Stimulated activated memory B cell treated with anti-CD40 and anti-IgM and Interleukin-4, amounts not matched to agents 10 μg/mL and 1 μg/mL and 100 μg/mL, for 72 hours (primary cell): ENCODE measurements at regions not wholly inside any gene's neighbourhood (a gene's known extent, or its start where the extent isn't known, plus 50 kb on each side); places are given as distances from the start of the nearest gene placed in this dataset.
"Not testable (repeated sequence)": the region's sequence is repeated elsewhere in the genome, so short reads cannot be mapped to it uniquely, and the experiment has no call there.

Experiments
- ATAC-seq: fragments of 150-1000 bp; cut with Tn5 transposase; 2 replicates; pipeline ENCODE4 v1.10.0; 2021
- H3K27ac Mint-ChIP-seq: one replicate; pipeline ENCODE4 v1.8.0; 2022; ENCODE audit warnings: mild to moderate bottlenecking, mixed read lengths
- H3K27me3 Mint-ChIP-seq: one replicate; pipeline ENCODE4 v1.8.0; 2022; ENCODE audit warnings: mixed read lengths
- H3K36me3 Mint-ChIP-seq: one replicate; pipeline ENCODE4 v1.8.0; 2022; ENCODE audit warnings: mixed read lengths
- H3K4me1 Mint-ChIP-seq: one replicate; pipeline ENCODE4 v1.8.0; 2022; ENCODE audit warnings: mixed read lengths
- H3K4me3 Mint-ChIP-seq: one replicate; pipeline ENCODE4 v1.8.0; 2022; ENCODE audit warnings: mild to moderate bottlenecking, moderate library complexity, mixed read lengths
- H3K9me3 Mint-ChIP-seq: one replicate; pipeline ENCODE4 v1.8.0; 2022; ENCODE audit warnings: mixed read lengths

DNA sequence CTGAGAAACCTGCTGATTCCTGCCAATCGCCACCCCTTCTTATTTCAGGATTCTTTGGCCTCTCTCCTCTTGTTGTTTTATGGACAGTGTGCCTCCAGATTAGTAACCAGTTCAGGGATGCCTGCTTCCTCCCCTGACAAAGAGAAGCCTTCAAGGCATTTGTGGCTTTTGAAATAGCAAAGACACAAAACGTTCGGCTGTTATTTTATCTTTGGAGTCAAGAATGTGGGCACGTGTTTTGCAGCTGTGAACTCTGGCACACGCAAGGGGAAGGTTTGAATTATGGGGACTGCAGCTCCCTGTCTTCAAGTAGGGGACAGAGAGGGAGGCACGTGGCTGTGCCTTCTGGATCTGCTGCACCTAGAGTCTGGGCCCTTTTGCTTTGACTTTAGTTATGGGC, 157.9 kb upstream of the GRB10 start:
- H3K4me3 Mint-ChIP-seq = no peak overlapping the region
- H3K4me1 Mint-ChIP-seq = no peaks in the 10 kb centered on the region
- no peak overlapping the region for H3K27ac Mint-ChIP-seq
- H3K36me3 Mint-ChIP-seq = no peaks in the 10 kb centered on the region
- ATAC-seq = no peak
- peaks cover 3% of the 10 kb centered on the region for H3K9me3 Mint-ChIP-seq
- peaks cover 7% of the 10 kb centered on the region for H3K27me3 Mint-ChIP-seq

DNA sequence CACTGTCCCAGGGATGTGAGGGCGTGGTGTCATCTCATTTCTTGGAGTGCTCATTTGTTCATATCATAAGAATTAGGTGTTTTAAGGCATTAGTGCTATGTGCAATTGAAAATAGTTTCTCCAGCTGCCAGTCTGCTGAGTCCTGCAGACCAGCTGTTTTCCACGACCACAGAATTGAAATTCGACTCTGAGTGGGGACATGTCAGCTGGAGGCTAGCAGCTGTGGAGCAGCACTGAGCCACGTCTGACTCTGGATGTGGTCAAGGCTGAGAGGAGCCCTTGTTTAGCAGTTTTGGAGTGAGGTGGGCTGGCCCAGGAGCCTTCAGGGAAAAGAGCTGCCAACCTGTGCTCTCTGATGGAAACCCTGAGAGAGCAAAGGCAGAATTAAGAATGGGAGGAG, 156.3 kb upstream of the GRB10 start:
- Mint-ChIP-seq H3K4me3 (no peak overlapping the region), H3K4me1 (no peaks in the 10 kb centered on the region), H3K27me3 (peaks cover 16% of the 10 kb centered on the region), H3K27ac (no peak overlapping the region), H3K36me3 (no peaks in the 10 kb centered on the region), H3K9me3 (peaks cover 3% of the 10 kb centered on the region)
- ATAC-seq = no peak

DNA sequence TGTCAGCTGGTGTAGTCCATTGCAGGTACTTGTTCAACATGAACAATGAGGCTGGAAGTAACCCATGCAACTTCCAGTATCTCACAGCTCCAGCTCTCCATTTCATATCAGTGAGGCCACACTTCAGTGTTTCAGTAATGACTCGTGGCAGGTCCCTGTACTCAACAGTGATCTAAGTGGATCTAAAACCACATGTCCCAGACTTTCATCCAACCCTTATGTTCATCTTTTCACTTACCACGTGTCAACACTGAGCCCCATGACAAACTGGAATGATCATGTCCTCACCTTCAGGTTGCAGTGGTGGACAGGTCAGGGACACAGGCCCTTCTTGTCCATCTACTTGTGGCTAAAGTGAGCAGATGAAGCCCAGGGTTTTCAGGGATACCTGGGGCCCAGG, 155.0 kb upstream of the GRB10 start:
- Mint-ChIP-seq H3K27me3 (peaks cover 16% of the 10 kb centered on the region), H3K36me3 (no peaks in the 10 kb centered on the region), H3K4me3 (no peak overlapping the region), H3K4me1 (no peaks in the 10 kb centered on the region), H3K9me3 (peaks cover 7% of the 10 kb centered on the region), H3K27ac (no peak overlapping the region)
- no peak for ATAC-seq

DNA sequence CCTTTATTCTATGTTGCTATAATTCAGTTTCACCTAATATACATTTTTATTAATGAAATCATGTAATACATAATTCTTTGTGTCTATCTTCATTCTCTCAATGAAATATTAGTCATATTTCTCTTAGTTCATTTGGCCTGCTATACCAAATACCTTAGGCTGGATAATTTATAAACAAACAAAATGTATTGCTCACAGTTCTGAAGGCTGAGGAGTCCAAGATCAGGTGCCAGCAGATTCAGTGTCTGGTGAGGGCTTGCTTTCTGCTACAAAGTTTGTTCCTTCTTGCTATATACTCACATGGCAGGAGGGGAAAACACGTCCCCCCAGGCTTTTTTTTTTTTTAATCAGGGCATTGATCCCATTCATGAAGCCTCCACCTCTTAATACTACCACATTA, 143.4 kb upstream of the GRB10 start:
- no peaks in the 10 kb centered on the region for H3K9me3 Mint-ChIP-seq
- ATAC-seq = no peak
- no peaks in the 10 kb centered on the region for H3K4me1 Mint-ChIP-seq
- no peak overlapping the region for H3K27ac Mint-ChIP-seq
- H3K27me3 Mint-ChIP-seq = no peaks in the 10 kb centered on the region
- H3K36me3 Mint-ChIP-seq = no peaks in the 10 kb centered on the region
- no peak overlapping the region for H3K4me3 Mint-ChIP-seq

DNA sequence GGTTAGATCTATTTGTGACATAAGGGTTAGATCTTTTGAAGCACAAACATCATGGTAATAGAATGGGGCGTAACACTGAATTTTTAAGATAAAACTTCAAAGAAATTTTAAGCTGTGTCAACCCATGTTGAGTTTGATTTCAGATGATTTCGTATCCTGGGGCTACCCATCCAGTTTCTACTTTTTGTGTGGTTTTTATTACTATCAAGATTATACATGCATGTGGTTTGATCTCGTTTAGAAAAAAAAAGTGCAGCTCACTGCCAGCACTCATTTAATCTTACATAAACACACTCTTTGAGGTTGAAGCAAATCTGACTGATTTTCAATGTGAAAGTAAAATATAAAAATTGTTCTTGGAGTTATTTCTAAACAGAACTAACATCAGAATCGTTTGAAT, 140.8 kb upstream of the GRB10 start:
- no peaks in the 10 kb centered on the region for H3K27me3 Mint-ChIP-seq
- H3K9me3 Mint-ChIP-seq = no peaks in the 10 kb centered on the region
- H3K4me1 Mint-ChIP-seq = no peaks in the 10 kb centered on the region
- no peak overlapping the region for H3K27ac Mint-ChIP-seq
- H3K4me3 Mint-ChIP-seq = no peak overlapping the region
- no peak for ATAC-seq
- no peaks in the 10 kb centered on the region for H3K36me3 Mint-ChIP-seq

DNA sequence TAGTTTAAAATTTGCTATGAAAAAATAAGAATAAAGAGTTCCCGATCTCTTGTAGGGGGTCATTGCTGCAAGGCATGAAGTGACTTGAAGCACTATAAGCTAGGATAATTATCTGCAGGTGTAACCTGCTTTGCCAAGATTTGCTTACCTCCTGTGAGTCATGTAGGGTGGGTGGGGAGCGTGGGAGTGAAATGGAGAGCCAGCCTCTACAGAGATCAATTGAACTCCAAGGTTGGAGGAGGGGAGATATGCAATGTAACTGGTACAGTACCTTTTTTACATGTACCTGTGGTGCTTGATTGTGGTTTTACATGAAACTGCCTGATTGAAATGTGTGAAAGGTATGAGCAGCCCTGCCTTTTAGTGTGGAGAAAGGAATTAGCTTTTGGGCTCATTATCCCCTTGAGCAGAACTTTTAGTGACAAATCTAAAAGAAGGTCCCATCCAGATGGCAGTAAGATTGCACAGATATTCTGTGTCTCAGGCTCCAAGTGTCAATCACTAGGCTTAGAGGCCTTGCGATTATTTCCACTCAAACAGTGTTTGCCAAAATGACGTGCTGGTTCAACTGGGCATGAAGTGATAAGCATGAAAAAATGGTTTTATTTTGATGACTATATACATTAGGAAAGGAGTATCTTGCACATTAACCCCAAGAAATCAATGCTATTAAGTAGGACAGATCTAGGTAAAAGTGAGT, 138.6 kb upstream of the GRB10 start:
- no peaks in the 10 kb centered on the region for H3K9me3 Mint-ChIP-seq
- H3K27me3 Mint-ChIP-seq = no peaks in the 10 kb centered on the region
- no peak for ATAC-seq
- no peak overlapping the region for H3K4me3 Mint-ChIP-seq
- no peaks in the 10 kb centered on the region for H3K4me1 Mint-ChIP-seq
- H3K27ac Mint-ChIP-seq = no peak overlapping the region
- no peaks in the 10 kb centered on the region for H3K36me3 Mint-ChIP-seq

DNA sequence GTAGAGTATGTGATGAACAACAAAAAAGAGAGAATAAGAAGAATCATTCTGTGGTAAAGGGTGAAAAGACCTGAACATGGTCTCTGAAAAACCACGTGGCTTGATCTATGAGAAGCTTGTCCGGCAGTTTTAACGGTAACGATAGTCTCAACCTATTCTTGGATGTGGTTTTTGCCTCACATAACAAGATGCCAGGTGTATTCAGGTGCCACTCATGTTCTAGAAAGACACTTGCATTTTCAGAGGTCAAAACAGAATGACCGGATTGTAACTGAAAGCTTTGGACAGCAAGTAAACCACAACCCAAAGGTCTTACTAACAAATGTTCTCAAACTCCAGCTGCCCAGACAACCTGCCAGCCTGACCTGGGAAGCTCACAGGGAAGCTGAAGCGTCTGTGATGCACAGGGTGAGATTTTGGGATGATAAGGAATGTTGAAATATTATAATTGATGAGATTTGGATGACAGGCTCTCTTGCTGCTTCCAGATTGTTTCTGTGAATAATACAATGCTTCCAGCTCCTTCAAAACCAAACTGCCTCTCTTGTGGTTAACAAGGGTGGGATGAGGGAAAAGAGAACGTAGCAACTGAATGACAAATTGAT, 137.4 kb upstream of the GRB10 start:
- H3K27me3 Mint-ChIP-seq = no peaks in the 10 kb centered on the region
- no peak overlapping the region for H3K27ac Mint-ChIP-seq
- no peak overlapping the region for H3K4me3 Mint-ChIP-seq
- H3K36me3 Mint-ChIP-seq = no peaks in the 10 kb centered on the region
- H3K4me1 Mint-ChIP-seq = no peaks in the 10 kb centered on the region
- no peak for ATAC-seq
- H3K9me3 Mint-ChIP-seq = no peaks in the 10 kb centered on the region

DNA sequence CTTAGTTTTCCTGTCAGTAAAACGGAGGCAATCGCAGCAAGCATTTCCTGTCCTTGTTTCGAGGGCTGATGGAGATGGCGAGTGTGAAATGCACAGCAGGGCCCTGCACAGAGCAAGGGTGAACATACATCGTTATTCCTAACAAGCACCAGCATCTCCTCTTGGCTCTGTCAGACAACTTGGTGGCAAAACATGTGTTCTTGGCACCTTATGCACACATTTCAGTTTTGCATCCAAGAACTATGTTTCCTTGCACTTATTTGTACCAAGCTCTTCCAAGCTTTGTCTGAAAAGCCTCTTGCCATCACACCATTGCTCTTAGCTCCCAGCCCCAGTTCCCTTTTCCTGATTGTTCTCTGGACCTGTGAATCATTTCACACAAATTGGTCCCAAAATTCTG, 132.9 kb upstream of the GRB10 start:
- ATAC-seq = no peak
- Mint-ChIP-seq H3K4me3 (no peak overlapping the region), H3K4me1 (no peaks in the 10 kb centered on the region), H3K27ac (no peak overlapping the region), H3K36me3 (no peaks in the 10 kb centered on the region), H3K9me3 (no peaks in the 10 kb centered on the region), H3K27me3 (no peaks in the 10 kb centered on the region)

DNA sequence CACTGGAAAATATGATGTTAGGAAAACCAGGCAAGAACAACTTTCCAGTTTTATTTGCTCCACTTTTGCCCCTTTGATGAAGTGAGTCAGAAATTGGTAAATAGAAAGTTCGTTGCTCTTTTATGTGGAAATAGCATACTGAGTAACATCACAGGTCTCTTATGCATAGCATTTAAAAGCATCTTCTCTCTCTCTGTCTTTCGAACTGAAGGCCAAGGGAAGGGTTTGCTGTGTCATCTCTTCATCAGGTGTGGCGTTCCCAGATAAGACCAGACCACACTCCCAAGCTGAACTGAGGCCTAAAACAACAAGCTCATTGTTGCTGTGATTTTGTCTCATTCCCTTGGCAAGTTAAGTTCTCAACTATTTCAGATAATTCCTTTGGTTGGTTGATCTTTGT, 131.8 kb upstream of the GRB10 start:
- Mint-ChIP-seq H3K27ac (no peak overlapping the region), H3K4me1 (no peaks in the 10 kb centered on the region), H3K9me3 (no peaks in the 10 kb centered on the region), H3K27me3 (no peaks in the 10 kb centered on the region), H3K4me3 (no peak overlapping the region), H3K36me3 (no peaks in the 10 kb centered on the region)
- no peak for ATAC-seq

DNA sequence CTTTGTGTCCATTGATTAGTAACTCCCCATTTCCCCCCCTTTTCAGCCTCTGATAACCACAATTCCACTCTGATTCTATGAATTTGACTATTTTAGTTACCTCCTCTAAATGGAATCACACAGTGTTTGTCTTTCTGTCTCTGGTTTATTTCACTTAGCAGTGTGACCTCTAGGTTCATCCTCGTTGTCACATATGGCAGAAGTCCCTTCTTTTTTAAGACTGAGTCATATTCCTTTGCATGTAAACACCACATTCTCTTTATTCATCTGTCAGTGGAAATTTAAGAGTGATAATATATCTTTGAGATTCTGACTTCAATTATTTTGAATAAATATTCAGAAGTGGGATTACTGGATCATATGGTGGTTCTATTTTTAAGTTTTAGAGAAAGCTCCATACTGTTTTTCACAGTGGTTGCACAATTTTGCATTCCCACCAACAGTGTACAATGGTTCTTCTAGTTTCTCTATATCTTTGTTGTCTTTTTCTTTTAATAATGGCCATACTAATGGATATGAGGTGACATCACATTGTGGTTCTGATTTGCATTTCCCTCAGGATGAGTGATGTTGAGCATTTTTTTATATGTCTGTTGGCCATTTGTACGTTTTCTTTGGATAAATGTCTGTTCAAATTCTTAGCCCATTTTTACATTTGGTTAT, 126.1 kb upstream of the GRB10 start:
- ATAC-seq = no peak
- no peak overlapping the region for H3K27ac Mint-ChIP-seq
- peaks cover 2% of the 10 kb centered on the region for H3K9me3 Mint-ChIP-seq

DNA sequence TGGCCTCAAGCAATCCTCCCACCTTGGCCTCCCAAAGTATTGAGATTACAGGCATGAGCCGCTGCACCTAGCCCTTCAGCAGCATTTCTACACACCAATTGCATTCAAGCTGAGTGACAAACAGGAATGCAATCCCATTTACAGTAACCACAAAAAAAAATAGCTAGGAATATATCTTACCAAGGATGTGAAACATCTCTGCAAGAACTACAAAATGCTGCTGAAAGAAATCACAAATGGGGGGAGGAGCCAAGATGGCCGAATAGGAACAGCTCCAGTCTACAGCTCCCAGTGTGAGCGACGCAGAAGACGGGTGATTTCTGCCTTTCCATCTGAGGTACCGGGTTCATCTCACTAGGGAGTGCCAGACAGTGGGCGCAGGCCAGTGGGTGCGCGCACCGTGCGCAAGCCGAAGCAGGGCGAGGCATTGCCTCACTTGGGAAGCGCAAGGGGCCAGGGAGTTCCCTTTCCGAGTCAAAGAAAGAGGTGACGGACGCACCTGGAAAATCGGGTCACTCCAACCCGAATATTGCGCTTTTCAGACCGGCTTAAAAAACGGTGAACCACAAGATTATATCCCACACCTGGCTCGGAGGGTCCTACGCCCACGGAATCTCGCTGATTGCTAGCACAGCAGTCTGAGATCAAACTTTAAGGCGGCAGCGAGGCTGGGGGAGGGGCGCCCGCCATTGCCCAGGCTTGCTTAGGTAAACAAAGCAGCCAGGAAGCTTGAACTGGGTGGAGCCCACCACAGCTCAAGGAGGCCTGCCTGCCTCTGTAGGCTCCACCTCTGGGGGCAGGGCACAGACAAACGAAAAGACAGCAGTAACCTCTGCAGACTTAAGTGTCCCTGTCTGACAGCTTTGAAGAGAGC, 116.1 kb upstream of the GRB10 start:
- H3K27ac Mint-ChIP-seq, ATAC-seq, H3K36me3 Mint-ChIP-seq, H3K4me1 Mint-ChIP-seq, H3K9me3 Mint-ChIP-seq, H3K27me3 Mint-ChIP-seq, H3K4me3 Mint-ChIP-seq: not testable (repeated sequence)

More for the DNA sequence above, 126.1 kb upstream of the GRB10 start:
- Mint-ChIP-seq H3K4me3 (no peak overlapping the region), H3K4me1 (no peaks in the 10 kb centered on the region), H3K27me3 (no peaks in the 10 kb centered on the region), H3K36me3 (no peaks in the 10 kb centered on the region)

DNA sequence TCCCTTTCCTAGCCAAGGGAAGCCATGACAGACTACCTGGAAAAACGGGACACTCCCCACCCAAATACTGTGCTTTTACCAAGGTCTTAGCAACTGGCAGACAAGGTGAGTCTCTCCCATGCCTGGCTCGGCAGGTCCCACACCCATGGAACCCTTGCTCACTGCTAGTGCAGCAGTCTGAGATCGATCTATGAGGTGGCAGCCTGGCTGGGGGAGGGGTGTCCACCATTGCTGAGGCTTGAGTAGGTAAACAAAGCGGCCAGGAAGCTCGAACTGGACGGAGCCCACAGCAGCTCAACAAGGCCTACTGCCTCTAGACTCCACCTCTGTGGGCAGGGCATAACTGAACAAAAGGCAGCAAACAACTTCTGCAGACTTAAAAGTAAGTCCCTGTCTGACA, 104.4 kb upstream of the GRB10 start:
- not testable (repeated sequence) for ATAC-seq, H3K4me3 Mint-ChIP-seq, H3K4me1 Mint-ChIP-seq, H3K9me3 Mint-ChIP-seq, H3K27me3 Mint-ChIP-seq, H3K27ac Mint-ChIP-seq, H3K36me3 Mint-ChIP-seq

DNA sequence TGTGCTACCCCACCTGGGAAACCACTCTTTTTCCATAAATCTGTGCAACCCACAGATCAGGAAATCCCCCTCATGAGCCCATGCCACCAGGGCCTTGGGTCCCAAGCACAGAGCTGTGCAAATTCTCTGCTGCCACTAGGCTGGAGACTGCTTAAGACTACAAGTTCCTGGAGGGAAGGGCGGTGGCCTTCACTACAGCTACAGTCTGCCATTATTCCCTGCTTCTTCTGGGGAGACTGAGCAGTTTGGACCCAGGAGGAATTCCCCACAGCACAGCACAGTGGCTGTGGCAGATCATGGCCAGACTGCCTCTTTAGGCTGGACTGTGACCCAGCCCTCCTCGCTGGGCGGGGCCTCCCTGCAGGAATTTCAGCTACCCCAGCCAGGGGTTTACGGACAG, 89.7 kb upstream of the GRB10 start:
- Mint-ChIP-seq H3K27ac (no peak overlapping the region), H3K36me3 (no peaks in the 10 kb centered on the region), H3K4me3 (no peak overlapping the region), H3K9me3 (no peaks in the 10 kb centered on the region), H3K4me1 (no peaks in the 10 kb centered on the region), H3K27me3 (peaks cover 11% of the 10 kb centered on the region)
- no peak for ATAC-seq

DNA sequence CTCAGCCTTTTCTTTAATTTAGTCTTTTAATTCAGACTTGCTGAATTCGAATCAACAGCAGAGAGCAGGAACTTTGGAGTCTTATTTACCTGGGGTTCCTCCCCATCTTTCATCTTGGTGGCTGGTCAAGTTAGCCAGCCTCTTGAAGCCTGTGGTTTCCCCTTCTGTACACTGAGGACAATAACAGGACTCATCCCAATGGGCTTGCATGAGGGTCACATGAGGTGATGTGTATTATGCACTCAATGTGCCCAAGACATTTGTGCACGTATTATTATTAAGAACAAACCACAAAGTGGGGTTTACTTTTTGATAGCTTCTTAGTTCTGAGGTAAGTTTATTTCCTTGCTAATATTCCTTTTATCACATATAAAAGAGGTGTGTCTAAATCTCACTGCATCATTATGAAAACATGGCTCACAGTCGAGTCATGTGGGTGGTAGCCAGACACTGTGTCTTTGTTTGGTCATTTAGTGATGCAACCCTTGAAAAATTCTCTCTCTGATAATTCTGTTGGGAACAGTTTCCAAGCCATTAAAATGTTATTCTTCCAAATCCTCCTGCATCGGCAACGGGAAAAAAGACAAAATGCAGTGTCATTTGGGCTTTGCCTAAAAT, 86.5 kb upstream of the GRB10 start:
- Mint-ChIP-seq H3K4me1 (no peaks in the 10 kb centered on the region), H3K27me3 (peaks cover 11% of the 10 kb centered on the region), H3K4me3 (no peak overlapping the region), H3K36me3 (no peaks in the 10 kb centered on the region), H3K27ac (no peak overlapping the region), H3K9me3 (no peaks in the 10 kb centered on the region)
- ATAC-seq = no peak

DNA sequence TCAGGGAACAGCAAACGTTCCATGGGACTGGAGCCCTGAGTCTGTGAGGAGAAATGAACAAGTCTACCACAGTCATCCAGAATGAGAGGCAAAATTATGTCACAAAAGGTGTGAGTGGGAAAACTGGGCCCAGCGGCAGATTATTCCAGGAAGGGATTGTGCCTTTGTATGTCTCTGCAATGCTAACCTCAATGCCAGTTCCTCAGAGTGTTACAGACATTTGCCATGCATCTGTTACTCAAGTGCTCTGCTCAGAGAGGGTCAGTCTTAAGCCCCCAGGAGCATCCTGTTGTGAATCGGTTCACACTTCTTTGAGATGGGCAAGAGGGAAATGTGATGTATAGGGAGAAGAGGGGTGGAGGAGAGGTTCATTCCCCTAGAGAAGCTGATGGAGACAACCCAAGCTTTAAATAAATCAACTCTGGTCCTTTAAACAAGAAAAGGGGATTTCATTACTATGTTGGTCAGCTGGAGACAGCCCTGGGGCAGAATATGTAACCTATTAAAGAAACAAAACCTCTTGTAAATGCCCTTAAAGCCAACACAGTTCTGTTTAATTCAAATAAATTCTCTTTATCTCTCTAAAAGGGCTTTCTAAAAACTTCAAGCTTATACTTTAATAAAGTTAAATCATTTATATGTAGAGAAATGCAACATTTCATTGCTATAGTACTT, 85.9 kb upstream of the GRB10 start:
- H3K9me3 Mint-ChIP-seq = no peaks in the 10 kb centered on the region
- no peaks in the 10 kb centered on the region for H3K36me3 Mint-ChIP-seq
- no peak overlapping the region for H3K4me3 Mint-ChIP-seq
- H3K27me3 Mint-ChIP-seq = peaks cover 8% of the 10 kb centered on the region
- H3K4me1 Mint-ChIP-seq = no peaks in the 10 kb centered on the region
- no peak overlapping the region for H3K27ac Mint-ChIP-seq
- no peak for ATAC-seq
